Choroid plexus epithelial cell (primary cell): ENCODE measurements at regions not wholly inside any gene's neighbourhood (a gene's known extent, or its start where the extent isn't known, plus 50 kb on each side); places are given as distances from the start of the nearest gene placed in this dataset.

ENCODE experiments used
- DNase-seq: peaks from one replicate; pipeline ENCODE4 v3.0.0-alpha.2; 2010; ENCODE audit warnings: low read depth
- H3K4me3 ChIP-seq: 2 replicates; pipeline ENCODE4 v1.5.1; 2011; ENCODE audit warnings: low read depth, mild to moderate bottlenecking, control low read depth, low read length, moderate library complexity
- CTCF ChIP-seq: conservative IDR thresholded peaks from 2 replicates; pipeline ENCODE4 v1.5.1; 2011; ENCODE audit warnings: low read depth, mild to moderate bottlenecking, control low read depth, inconsistent platforms, low read length, moderate library complexity

- H3K4me3 ChIP-seq: no peak overlapping the region
- TF ChIP-seq CTCF: no peak
- no peak for DNase-seq
Observed at GRCh38 chr5:6193310-6193709, 185.0 kb downstream of the MED10 start.

GRCh38 chr5:6190838-6191237 is 187.5 kb downstream of the MED10 start:
- TF ChIP-seq CTCF: no peak
- DNase-seq: no peak
- H3K4me3 ChIP-seq: no peak overlapping the region

GRCh38 chr5:6188976-6189375 is 189.4 kb downstream of the MED10 start:
- H3K4me3 ChIP-seq: no peak overlapping the region
- DNase-seq: no peak
- no peak for TF ChIP-seq CTCF

- H3K4me3 ChIP-seq: no peak overlapping the region
- no peak for DNase-seq
- TF ChIP-seq CTCF: no peak
Observed at GRCh38 chr5:6188344-6188743, 190.0 kb downstream of the MED10 start.

GRCh38 chr5:6187501-6187900 is 190.8 kb downstream of the MED10 start:
- no peak for DNase-seq
- no peak for TF ChIP-seq CTCF
- no peak overlapping the region for H3K4me3 ChIP-seq

- DNase-seq: no peak
- H3K4me3 ChIP-seq: no peak overlapping the region
- TF ChIP-seq CTCF: no peak
Observed at GRCh38 chr5:6185574-6185973, 192.8 kb downstream of the MED10 start.

GRCh38 chr5:6184481-6184880 is 193.9 kb downstream of the MED10 start:
- DNase-seq: no peak
- no peak for TF ChIP-seq CTCF
- no peak overlapping the region for H3K4me3 ChIP-seq
